ENCODE measurements at regions not wholly inside any gene's neighbourhood (a gene's known extent, or its start where the extent isn't known, plus 50 kb on each side); places are given as distances from the start of the nearest gene placed in this dataset.

GRCh38 chr15:97199393-97200051, 761.0 kb upstream of the ARRDC4 start:
- no peak for DNase-seq
- intact Hi-C loops (cut with micrococcal nuclease; ENCODE audit: unreplicated experiment) = no loop called here
- BruUV-seq (replicated peaks) = no TSS peak
- CTCF ChIA-PET = no interaction called here
- Mint-ChIP-seq H3K4me1 (ENCODE audit: low read depth, unreplicated experiment) (no peaks in the 10 kb centered on the region), H3K4me3 (ENCODE audit: low read depth, unreplicated experiment) (no peak overlapping the region), H3K9me3 (ENCODE audit: low read depth, unreplicated experiment) (peaks cover 8% of the 10 kb centered on the region), H3K27ac (ENCODE audit: unreplicated experiment) (no peak overlapping the region), H3K27me3 (ENCODE audit: unreplicated experiment) (no peaks in the 10 kb centered on the region), H3K36me3 (ENCODE audit: insufficient read depth, unreplicated experiment) (no peaks in the 10 kb centered on the region)
- TF ChIP-seq CTCF (IDR thresholded peaks at IDR 0.05; ENCODE audit: unreplicated experiment) = no peak

- CTCF ChIA-PET = no interaction called here
- no peak for TF ChIP-seq CTCF (IDR thresholded peaks at IDR 0.05; ENCODE audit: unreplicated experiment)
- peaks cover 6% of the 10 kb centered on the region for H3K9me3 Mint-ChIP-seq (ENCODE audit: low read depth, unreplicated experiment)
- H3K27ac Mint-ChIP-seq (ENCODE audit: unreplicated experiment) = no peak overlapping the region
- no peaks in the 10 kb centered on the region for H3K36me3 Mint-ChIP-seq (ENCODE audit: insufficient read depth, unreplicated experiment)
- H3K4me3 Mint-ChIP-seq (ENCODE audit: low read depth, unreplicated experiment) = no peak overlapping the region
- no peaks in the 10 kb centered on the region for H3K27me3 Mint-ChIP-seq (ENCODE audit: unreplicated experiment)
- H3K4me1 Mint-ChIP-seq (ENCODE audit: low read depth, unreplicated experiment) = no peaks in the 10 kb centered on the region
- intact Hi-C loops (cut with micrococcal nuclease; ENCODE audit: unreplicated experiment) = no loop called here
- BruUV-seq (replicated peaks) = no TSS peak
- DNase-seq = no peak
Observed at GRCh38 chr15:97200161-97200560, 760.3 kb upstream of the ARRDC4 start.

GRCh38 chr15:97210277-97210676, 750.2 kb upstream of the ARRDC4 start:
- CTCF ChIA-PET = no interaction called here
- H3K4me1 Mint-ChIP-seq (ENCODE audit: low read depth, unreplicated experiment) = no peaks in the 10 kb centered on the region
- H3K27ac Mint-ChIP-seq (ENCODE audit: unreplicated experiment) = no peak overlapping the region
- H3K27me3 Mint-ChIP-seq (ENCODE audit: unreplicated experiment) = no peaks in the 10 kb centered on the region
- no peak for DNase-seq
- intact Hi-C loops (cut with micrococcal nuclease; ENCODE audit: unreplicated experiment) = no loop called here
- H3K9me3 Mint-ChIP-seq (ENCODE audit: low read depth, unreplicated experiment) = no peaks in the 10 kb centered on the region
- no peak overlapping the region for H3K4me3 Mint-ChIP-seq (ENCODE audit: low read depth, unreplicated experiment)
- no peaks in the 10 kb centered on the region for H3K36me3 Mint-ChIP-seq (ENCODE audit: insufficient read depth, unreplicated experiment)
- BruUV-seq (replicated peaks) = no TSS peak
- TF ChIP-seq CTCF (IDR thresholded peaks at IDR 0.05; ENCODE audit: unreplicated experiment) = no peak

- Mint-ChIP-seq H3K9me3 (ENCODE audit: low read depth, unreplicated experiment) (no peaks in the 10 kb centered on the region), H3K27ac (ENCODE audit: unreplicated experiment) (no peak overlapping the region), H3K27me3 (ENCODE audit: unreplicated experiment) (no peaks in the 10 kb centered on the region), H3K36me3 (ENCODE audit: insufficient read depth, unreplicated experiment) (no peaks in the 10 kb centered on the region), H3K4me3 (ENCODE audit: low read depth, unreplicated experiment) (no peak overlapping the region), H3K4me1 (ENCODE audit: low read depth, unreplicated experiment) (no peaks in the 10 kb centered on the region)
- CTCF ChIA-PET = no interaction called here
- no peak for TF ChIP-seq CTCF (IDR thresholded peaks at IDR 0.05; ENCODE audit: unreplicated experiment)
- no TSS peak for BruUV-seq (replicated peaks)
- intact Hi-C loops (cut with micrococcal nuclease; ENCODE audit: unreplicated experiment) = no loop called here
- no peak for DNase-seq
Observed at GRCh38 chr15:97215629-97216028, 744.9 kb upstream of the ARRDC4 start.

Measured in Calu3 (cell line).